ENCODE measurements at regions not wholly inside any gene's neighbourhood (a gene's known extent, or its start where the extent isn't known, plus 50 kb on each side); places are given as distances from the start of the nearest gene placed in this dataset.
A peak's percentile ranks its signal among the peaks of the same experiment; 100 is the strongest.

DNA sequence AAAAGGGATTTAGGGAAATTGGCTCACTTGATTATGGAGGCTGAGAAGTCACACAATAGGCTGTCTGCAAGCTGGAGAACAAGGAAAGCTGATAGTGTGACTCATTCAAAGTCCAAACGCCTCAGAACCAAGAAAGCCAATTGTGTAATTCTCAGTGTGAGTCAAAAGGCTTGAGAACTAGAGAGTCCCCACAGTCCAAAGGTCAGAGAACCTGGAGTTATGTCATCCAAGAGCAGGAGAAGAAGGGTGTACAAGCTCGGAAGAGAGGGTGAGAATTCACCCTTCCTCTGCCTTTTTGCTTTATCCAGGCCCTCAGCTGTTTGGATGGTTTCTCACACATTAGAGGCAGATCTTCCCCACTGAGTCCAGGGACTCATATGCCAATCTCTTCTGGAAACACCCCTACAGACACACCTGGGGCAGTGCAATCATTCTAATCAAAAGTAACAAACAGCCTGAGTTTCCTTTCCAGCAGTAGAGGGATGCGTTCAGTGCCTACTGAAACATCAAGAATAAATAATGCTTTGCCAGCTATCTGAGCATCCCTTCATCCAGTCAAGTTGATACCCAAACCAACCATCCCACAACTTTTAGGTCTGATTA, 271.5 kb downstream of the SATB1 start:
- no peak for TF ChIP-seq CTCF (IDR thresholded peaks at IDR 0.05)
- no peak for TF ChIP-seq POLR2A (IDR thresholded peaks at IDR 0.05)
- peak in 1 of 3 donors; percentile 50 for TF ChIP-seq POLR2AphosphoS5 (IDR thresholded peaks at IDR 0.05)
- no peak for TF ChIP-seq EP300 (IDR thresholded peaks at IDR 0.05)

Measured in stomach (tissue), 4 donors.